Right ventricle myocardium superior (tissue), 1 donor: ENCODE measurements at regions not wholly inside any gene's neighbourhood (a gene's known extent, or its start where the extent isn't known, plus 50 kb on each side); places are given as distances from the start of the nearest gene placed in this dataset.

Source experiments
- ATAC-seq: fragments of 200-7000 bp; cut with Tn5 transposase; one replicate; pipeline ENCODE4 v1.9.1; 2020; ENCODE audit warnings: mild to moderate bottlenecking; ENCODE audit not compliant: poor library complexity
- DNase-seq: peaks from one replicate; pipeline ENCODE4 v3.0.0-alpha.2; 2020
- intact Hi-C: fragments of 100-400 bp; cut with DNase I; formaldehyde crosslinking; loops from one replicate; pipeline ENCODE4 v1.11.2; 2022
- donor health status: DM: no; HTN: yes; CAD: no; lungs with severe emphysema.

GRCh38 chr2:71865391-71865965, 282.2 kb downstream of the CYP26B1 start:
- ATAC-seq (no peak), DNase-seq (no peak)
- intact Hi-C loops: no loop called here

- intact Hi-C loops: no loop called here
- DNase-seq: no peak
These were observed 283.6 kb downstream of the CYP26B1 start for GRCh38 chr2:71864085-71864484.

GRCh38 chr2:71863396-71863795, 284.3 kb downstream of the CYP26B1 start:
- ATAC-seq (no peak), DNase-seq (no peak)
- intact Hi-C loops: no loop called here

More at GRCh38 chr2:71864085-71864484, 283.6 kb downstream of the CYP26B1 start:
- no peak for ATAC-seq

GRCh38 chr2:71862921-71863320, 284.7 kb downstream of the CYP26B1 start:
- intact Hi-C loops: no loop called here
- ATAC-seq (no peak), DNase-seq (no peak)

- intact Hi-C loops: no loop called here
- ATAC-seq (no peak), DNase-seq (no peak)
These were observed 286.2 kb downstream of the CYP26B1 start for GRCh38 chr2:71861186-71862160.

GRCh38 chr2:71860381-71860926, 287.2 kb downstream of the CYP26B1 start:
- intact Hi-C loops: no loop called here
- DNase-seq (no peak), ATAC-seq (no peak)

- intact Hi-C loops: no loop called here
- ATAC-seq: no peak
- DNase-seq: no peak
These were observed 288.3 kb downstream of the CYP26B1 start for GRCh38 chr2:71859211-71859847.

- intact Hi-C loops: no loop called here
- DNase-seq (no peak), ATAC-seq (no peak)
These were observed 289.6 kb downstream of the CYP26B1 start for GRCh38 chr2:71858071-71858470.

GRCh38 chr2:71857636-71858035, 290.0 kb downstream of the CYP26B1 start:
- intact Hi-C loops: no loop called here
- DNase-seq: no peak
- no peak for ATAC-seq

- intact Hi-C loops: no loop called here
- ATAC-seq (no peak), DNase-seq (no peak)
These were observed 290.7 kb downstream of the CYP26B1 start for GRCh38 chr2:71856773-71857525.

- ATAC-seq: no peak
- intact Hi-C loops: no loop called here
- DNase-seq: no peak
These were observed 293.8 kb downstream of the CYP26B1 start for GRCh38 chr2:71853858-71854257.

- intact Hi-C loops: no loop called here
- DNase-seq (peak; percentile 63), ATAC-seq (peak; percentile 51)
These were observed 295.4 kb downstream of the CYP26B1 start for GRCh38 chr2:71852141-71852711.

GRCh38 chr2:71851094-71851750, 296.4 kb downstream of the CYP26B1 start:
- ATAC-seq (peak; percentile 67), DNase-seq (peak; percentile 53)
- intact Hi-C loops: no loop called here

GRCh38 chr2:71850306-71850801, 297.3 kb downstream of the CYP26B1 start:
- DNase-seq (peak; percentile 54), ATAC-seq (peak; percentile 42)
- intact Hi-C loops: no loop called here

- intact Hi-C loops: no loop called here
- ATAC-seq: peak; percentile 36
- no peak for DNase-seq
These were observed 297.9 kb downstream of the CYP26B1 start for GRCh38 chr2:71849607-71850305.

- intact Hi-C loops: no loop called here
- no peak for ATAC-seq
- DNase-seq: no peak
These were observed 298.6 kb downstream of the CYP26B1 start for GRCh38 chr2:71849111-71849510.

- DNase-seq: no peak
- ATAC-seq: no peak
- intact Hi-C loops: no loop called here
These were observed 300.9 kb downstream of the CYP26B1 start for GRCh38 chr2:71846669-71847291.
